ENCODE measurements at regions not wholly inside any gene's neighbourhood (a gene's known extent, or its start where the extent isn't known, plus 50 kb on each side); places are given as distances from the start of the nearest gene placed in this dataset.

DNA sequence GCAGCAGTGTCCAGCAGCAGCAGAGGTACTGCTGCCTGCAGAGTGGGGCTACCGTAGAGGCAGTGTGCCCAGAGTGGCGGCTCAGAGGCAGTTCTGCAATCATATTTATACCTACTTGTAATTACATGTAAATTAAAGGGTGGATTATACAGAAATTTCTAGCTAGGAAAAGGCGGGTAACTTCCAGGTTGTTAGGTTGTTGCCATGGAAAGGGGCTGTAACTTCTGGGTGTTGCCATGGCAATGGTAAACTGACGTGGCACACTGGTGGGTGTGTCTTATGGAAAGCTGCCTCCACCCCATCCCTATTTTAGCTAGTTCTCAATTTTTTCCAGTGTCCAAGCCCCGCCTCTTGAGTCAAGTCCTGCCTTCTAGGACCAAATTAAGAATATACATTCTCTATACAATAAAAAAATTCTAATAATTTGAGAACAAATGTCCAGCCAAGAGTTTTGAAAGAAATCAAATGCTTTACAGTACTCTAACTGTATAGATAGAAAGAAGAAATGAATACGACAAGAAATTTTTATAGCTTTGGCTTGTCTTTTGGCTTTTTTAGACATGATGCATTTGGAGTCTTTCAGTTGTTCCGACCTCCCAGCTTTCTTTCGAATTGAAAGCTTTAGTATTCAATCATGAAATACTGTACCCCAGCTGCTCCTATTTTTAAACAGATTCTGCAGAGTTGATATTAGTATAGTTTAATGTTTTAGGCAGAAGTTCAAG lies 816.6 kb downstream of the DIAPH3 start:
- TF ChIP-seq HNF4G (IDR thresholded peaks at IDR 0.05) (no peak), GABPA (IDR thresholded peaks at IDR 0.05 in 1 of 2, conservative IDR thresholded peaks at IDR 0.05 in 1 of 2) (no peak), FOXA2 (IDR thresholded peaks at IDR 0.05) (no peak), FOXA1 (IDR thresholded peaks at IDR 0.05) (no peak), MAX (IDR thresholded peaks at IDR 0.05) (no peak), SP1 (IDR thresholded peaks at IDR 0.05) (no peak)
- TF ChIP-seq, protein P1, sequence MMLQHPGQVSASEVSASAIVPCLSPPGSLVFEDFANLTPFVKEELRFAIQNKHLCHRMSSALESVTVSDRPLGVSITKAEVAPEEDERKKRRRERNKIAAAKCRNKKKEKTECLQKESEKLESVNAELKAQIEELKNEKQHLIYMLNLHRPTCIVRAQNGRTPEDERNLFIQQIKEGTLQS (IDR thresholded peaks at IDR 0.05) = no peak
- TF ChIP-seq, protein P2, sequence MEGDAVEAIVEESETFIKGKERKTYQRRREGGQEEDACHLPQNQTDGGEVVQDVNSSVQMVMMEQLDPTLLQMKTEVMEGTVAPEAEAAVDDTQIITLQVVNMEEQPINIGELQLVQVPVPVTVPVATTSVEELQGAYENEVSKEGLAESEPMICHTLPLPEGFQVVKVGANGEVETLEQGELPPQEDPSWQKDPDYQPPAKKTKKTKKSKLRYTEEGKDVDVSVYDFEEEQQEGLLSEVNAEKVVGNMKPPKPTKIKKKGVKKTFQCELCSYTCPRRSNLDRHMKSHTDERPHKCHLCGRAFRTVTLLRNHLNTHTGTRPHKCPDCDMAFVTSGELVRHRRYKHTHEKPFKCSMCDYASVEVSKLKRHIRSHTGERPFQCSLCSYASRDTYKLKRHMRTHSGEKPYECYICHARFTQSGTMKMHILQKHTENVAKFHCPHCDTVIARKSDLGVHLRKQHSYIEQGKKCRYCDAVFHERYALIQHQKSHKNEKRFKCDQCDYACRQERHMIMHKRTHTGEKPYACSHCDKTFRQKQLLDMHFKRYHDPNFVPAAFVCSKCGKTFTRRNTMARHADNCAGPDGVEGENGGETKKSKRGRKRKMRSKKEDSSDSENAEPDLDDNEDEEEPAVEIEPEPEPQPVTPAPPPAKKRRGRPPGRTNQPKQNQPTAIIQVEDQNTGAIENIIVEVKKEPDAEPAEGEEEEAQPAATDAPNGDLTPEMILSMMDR (IDR thresholded peaks at IDR 0.05; ENCODE audit: low read depth, low read length, missing input control) = no peak
- TF ChIP-seq, protein P3, sequence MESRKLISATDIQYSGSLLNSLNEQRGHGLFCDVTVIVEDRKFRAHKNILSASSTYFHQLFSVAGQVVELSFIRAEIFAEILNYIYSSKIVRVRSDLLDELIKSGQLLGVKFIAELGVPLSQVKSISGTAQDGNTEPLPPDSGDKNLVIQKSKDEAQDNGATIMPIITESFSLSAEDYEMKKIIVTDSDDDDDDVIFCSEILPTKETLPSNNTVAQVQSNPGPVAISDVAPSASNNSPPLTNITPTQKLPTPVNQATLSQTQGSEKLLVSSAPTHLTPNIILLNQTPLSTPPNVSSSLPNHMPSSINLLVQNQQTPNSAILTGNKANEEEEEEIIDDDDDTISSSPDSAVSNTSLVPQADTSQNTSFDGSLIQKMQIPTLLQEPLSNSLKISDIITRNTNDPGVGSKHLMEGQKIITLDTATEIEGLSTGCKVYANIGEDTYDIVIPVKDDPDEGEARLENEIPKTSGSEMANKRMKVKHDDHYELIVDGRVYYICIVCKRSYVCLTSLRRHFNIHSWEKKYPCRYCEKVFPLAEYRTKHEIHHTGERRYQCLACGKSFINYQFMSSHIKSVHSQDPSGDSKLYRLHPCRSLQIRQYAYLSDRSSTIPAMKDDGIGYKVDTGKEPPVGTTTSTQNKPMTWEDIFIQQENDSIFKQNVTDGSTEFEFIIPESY (IDR thresholded peaks at IDR 0.05) = no peak
- no peaks in the 10 kb centered on the region for H3K4me1 ChIP-seq (ENCODE audit: control insufficient read depth in 4 of 4, insufficient read depth in 4 of 4, low read length in 3 of 4)
- DNase-seq (ENCODE audit: low spot score) = no peak
- H3K9ac ChIP-seq (ENCODE audit: low read depth in 1 of 2, low read length in 2 of 2) = no peak overlapping the region
- WGBS = 64% methylated on average over 8 of the region's 8 CpGs
- no peaks in the 10 kb centered on the region for H3K36me3 ChIP-seq (ENCODE audit: control insufficient read depth in 4 of 4, insufficient read depth in 3 of 4, low read depth in 1 of 4, low read length in 3 of 4)
- no peak overlapping the region for H3K4me3 ChIP-seq (ENCODE audit: low read depth in 1 of 3, low read length in 3 of 3)
- H3K9me3 ChIP-seq (ENCODE audit: control insufficient read depth in 4 of 4, low read length in 3 of 4) = no peaks in the 10 kb centered on the region
- peaks cover 0 to 6% (median 0%) of the 10 kb centered on the region in 4 donors for H3K27me3 ChIP-seq (ENCODE audit: control insufficient read depth in 4 of 4, insufficient read depth in 4 of 4, low read length in 3 of 4)
- no peak overlapping the region for H3K27ac ChIP-seq (ENCODE audit: low read depth in 1 of 2, low read length in 2 of 2)

GRCh38 chr13:59348617-59349016 lies 815.1 kb downstream of the DIAPH3 start:
- no peak overlapping the region for H3K4me3 ChIP-seq (ENCODE audit: low read depth in 1 of 3, low read length in 3 of 3)
- no peaks in the 10 kb centered on the region for H3K36me3 ChIP-seq (ENCODE audit: control insufficient read depth in 4 of 4, insufficient read depth in 3 of 4, low read depth in 1 of 4, low read length in 3 of 4)
- H3K9me3 ChIP-seq (ENCODE audit: control insufficient read depth in 4 of 4, low read length in 3 of 4) = no peaks in the 10 kb centered on the region
- no peaks in the 10 kb centered on the region for H3K4me1 ChIP-seq (ENCODE audit: control insufficient read depth in 4 of 4, insufficient read depth in 4 of 4, low read length in 3 of 4)
- no peak for DNase-seq (ENCODE audit: low spot score)
- H3K27ac ChIP-seq (ENCODE audit: low read depth in 1 of 2, low read length in 2 of 2) = no peak overlapping the region
- 18% methylated on average over 1 of the region's 1 CpG for WGBS
- no peak overlapping the region for H3K9ac ChIP-seq (ENCODE audit: low read depth in 1 of 2, low read length in 2 of 2)
- peaks cover 0 to 2% (median 0%) of the 10 kb centered on the region in 4 donors for H3K27me3 ChIP-seq (ENCODE audit: control insufficient read depth in 4 of 4, insufficient read depth in 4 of 4, low read length in 3 of 4)
- no peak for TF ChIP-seq TAF1 (conservative IDR thresholded peaks at IDR 0.05)
- TF ChIP-seq EGR1 (IDR thresholded peaks at IDR 0.05; ENCODE audit: low read depth in 2 of 2) = no peak
- no peak for TF ChIP-seq YY1 (IDR thresholded peaks at IDR 0.05)
- no peak for TF ChIP-seq REST (IDR thresholded peaks at IDR 0.05)
- no peak for TF ChIP-seq FOXA2 (IDR thresholded peaks at IDR 0.05)
- TF ChIP-seq, protein P3 (IDR thresholded peaks at IDR 0.05) = no peak
- TF ChIP-seq, protein P1 (IDR thresholded peaks at IDR 0.05) = no peak
- TF ChIP-seq FOXA1 (IDR thresholded peaks at IDR 0.05) = no peak
- no peak for TF ChIP-seq RXRA (IDR thresholded peaks at IDR 0.05)
- TF ChIP-seq HNF4G (IDR thresholded peaks at IDR 0.05) = no peak
- TF ChIP-seq MAX (IDR thresholded peaks at IDR 0.05) = no peak
- TF ChIP-seq NR2F2 (IDR thresholded peaks at IDR 0.05) = no peak
- TF ChIP-seq GABPA (IDR thresholded peaks at IDR 0.05 in 1 of 2, conservative IDR thresholded peaks at IDR 0.05 in 1 of 2) = no peak
- no peak for TF ChIP-seq RAD21 (IDR thresholded peaks at IDR 0.05)
- TF ChIP-seq SP1 (IDR thresholded peaks at IDR 0.05) = no peak
- no peak for TF ChIP-seq JUND (IDR thresholded peaks at IDR 0.05)
- TF ChIP-seq, protein P2 (IDR thresholded peaks at IDR 0.05; ENCODE audit: low read depth, low read length, missing input control) = no peak
